Cerebellar cortex (tissue), 1 donor: ENCODE measurements at regions not wholly inside any gene's neighbourhood (a gene's known extent, or its start where the extent isn't known, plus 50 kb on each side); places are given as distances from the start of the nearest gene placed in this dataset.

ENCODE experiments used
- DNase-seq: peaks from one replicate; pipeline ENCODE4 v3.0.0-alpha.2; 2015; ENCODE audit warnings: low spot score

GRCh38 chr2:33877348-33878016 lies 278.4 kb upstream of the FAM98A start:
- DNase-seq: no peak

GRCh38 chr2:33873076-33873605 lies 274.0 kb upstream of the FAM98A start:
- DNase-seq: no peak

GRCh38 chr2:33859811-33860461 lies 260.8 kb upstream of the FAM98A start:
- DNase-seq: no peak

- DNase-seq: no peak
Measured at GRCh38 chr2:33859176-33859575, 260.1 kb upstream of the FAM98A start.

GRCh38 chr2:33848486-33848885 lies 249.4 kb upstream of the FAM98A start:
- DNase-seq: no peak

- DNase-seq: no peak
Measured at GRCh38 chr2:33839791-33840190, 240.7 kb upstream of the FAM98A start.

- no peak for DNase-seq
Measured at GRCh38 chr2:33836628-33837027, 237.5 kb upstream of the FAM98A start.

GRCh38 chr2:33835911-33836310 lies 236.8 kb upstream of the FAM98A start:
- DNase-seq: no peak

- no peak for DNase-seq
Measured at GRCh38 chr2:33822964-33823363, 223.9 kb upstream of the FAM98A start.

- no peak for DNase-seq
Measured at GRCh38 chr2:33812707-33813106, 213.6 kb upstream of the FAM98A start.

- no peak for DNase-seq
Measured at GRCh38 chr2:33810046-33810835, 211.1 kb upstream of the FAM98A start.

- DNase-seq: no peak
Measured at GRCh38 chr2:33806041-33806440, 206.9 kb upstream of the FAM98A start.

- no peak for DNase-seq
Measured at GRCh38 chr2:33804155-33804554, 205.1 kb upstream of the FAM98A start.

GRCh38 chr2:33796511-33796910 lies 197.4 kb upstream of the FAM98A start:
- no peak for DNase-seq

- DNase-seq: no peak
Measured at GRCh38 chr2:33791625-33792024, 192.5 kb upstream of the FAM98A start.

GRCh38 chr2:33788044-33788443 lies 188.9 kb upstream of the FAM98A start:
- DNase-seq: no peak

GRCh38 chr2:33786881-33787280 lies 187.8 kb upstream of the FAM98A start:
- DNase-seq: no peak

- DNase-seq: no peak
Measured at GRCh38 chr2:33785201-33786106, 186.4 kb upstream of the FAM98A start.

- DNase-seq: no peak
Measured at GRCh38 chr2:33784488-33784887, 185.4 kb upstream of the FAM98A start.

- DNase-seq: no peak
Measured at GRCh38 chr2:33782395-33783230, 183.5 kb upstream of the FAM98A start.

- DNase-seq: no peak
Measured at GRCh38 chr2:33777786-33778185, 178.7 kb upstream of the FAM98A start.
